Fibroblast of skin of right quadriceps (primary cell): ENCODE measurements at regions not wholly inside any gene's neighbourhood (a gene's known extent, or its start where the extent isn't known, plus 50 kb on each side); places are given as distances from the start of the nearest gene placed in this dataset.
A peak's percentile ranks its signal among the peaks of the same experiment; 100 is the strongest.

Experiments used
- DNase-seq: peaks from one replicate; pipeline ENCODE4 v3.0.0-alpha.2; 2013

DNA sequence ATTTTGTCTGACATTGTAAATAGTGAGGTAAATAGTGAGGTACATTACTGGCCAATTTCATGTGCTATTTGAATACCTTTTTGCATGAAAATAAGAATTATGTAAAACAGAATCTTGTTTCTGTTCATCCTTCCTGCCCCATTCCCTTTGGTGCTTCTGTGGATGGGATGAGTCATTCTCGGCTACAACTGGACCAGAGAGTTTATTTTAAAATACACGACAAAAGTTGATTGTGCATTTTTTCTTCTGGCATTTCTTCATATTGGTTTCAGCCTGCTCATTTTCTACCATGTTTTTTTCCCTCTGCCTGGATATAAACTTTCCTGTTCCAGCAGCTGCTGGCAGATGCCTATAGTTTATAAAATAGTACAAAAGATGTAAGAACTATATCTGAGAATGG, 107.5 kb downstream of the CYSLTR2 start:
- DNase-seq = no peak

DNA sequence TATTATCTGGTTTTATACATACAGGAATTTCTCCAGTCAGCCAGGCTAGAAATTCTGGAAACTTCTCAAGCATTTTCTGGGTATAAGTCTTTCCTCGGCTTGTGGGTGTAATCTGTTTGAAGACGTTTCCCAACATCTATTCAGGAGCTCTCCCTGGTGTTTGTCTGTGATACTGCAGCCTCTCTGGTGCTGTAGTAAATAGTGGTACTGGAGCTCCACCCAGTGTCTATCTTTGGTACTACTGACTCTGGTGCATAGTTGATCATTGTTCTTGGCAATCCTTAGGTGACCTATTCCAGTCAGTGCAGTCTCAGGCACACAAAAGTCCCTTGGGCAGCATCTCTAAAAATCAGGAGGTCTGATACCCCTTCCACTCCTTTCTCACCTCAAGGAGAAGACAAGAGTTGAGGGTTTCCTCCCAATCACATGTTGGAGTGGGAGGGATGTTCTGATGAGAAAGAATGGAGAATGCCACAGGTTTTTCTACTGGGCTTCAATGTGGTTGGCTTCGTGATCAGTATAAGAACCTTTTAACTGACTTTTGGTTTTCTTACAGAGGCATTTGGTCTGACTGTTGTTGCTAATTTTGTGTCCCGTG, 115.5 kb downstream of the CYSLTR2 start:
- peak; percentile 84 for DNase-seq

DNA sequence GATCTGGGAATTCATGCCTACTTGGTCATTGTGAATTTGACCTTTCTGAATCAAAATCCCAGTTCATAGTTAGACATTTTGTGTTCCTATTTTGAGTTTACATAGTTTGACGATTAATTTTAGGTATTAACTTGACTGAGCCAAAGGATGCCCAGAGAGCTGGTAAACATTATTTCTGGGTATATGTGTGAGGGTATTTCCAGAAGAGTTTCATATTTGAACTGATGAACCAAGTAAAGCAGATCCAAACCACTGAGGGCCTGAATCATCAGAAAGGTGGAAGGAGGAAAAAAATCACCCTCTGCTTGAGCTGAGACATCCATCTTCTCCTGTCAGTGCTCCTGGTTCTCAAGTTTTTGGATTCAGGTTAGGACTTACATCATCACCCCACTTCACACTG, 116.6 kb downstream of the CYSLTR2 start:
- no peak for DNase-seq

DNA sequence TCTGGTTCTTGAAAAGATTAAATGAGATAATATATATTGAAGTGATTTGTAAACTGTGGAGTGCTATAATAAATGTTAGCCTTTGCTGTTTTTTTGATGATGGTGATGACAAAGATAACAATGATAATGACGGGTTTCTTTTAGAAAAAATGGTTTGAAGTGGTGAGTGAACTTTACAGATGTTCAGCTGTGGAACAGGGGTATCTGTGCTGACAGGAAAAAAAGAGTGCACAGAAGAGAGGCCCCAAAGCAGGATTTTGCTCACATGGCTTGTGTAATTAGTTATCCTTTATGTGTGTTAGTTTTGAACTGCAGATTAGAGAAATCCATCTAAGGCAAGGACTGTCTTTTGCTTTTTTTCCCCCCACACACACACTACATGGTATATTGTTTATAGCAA, 119.2 kb downstream of the CYSLTR2 start:
- no peak for DNase-seq

DNA sequence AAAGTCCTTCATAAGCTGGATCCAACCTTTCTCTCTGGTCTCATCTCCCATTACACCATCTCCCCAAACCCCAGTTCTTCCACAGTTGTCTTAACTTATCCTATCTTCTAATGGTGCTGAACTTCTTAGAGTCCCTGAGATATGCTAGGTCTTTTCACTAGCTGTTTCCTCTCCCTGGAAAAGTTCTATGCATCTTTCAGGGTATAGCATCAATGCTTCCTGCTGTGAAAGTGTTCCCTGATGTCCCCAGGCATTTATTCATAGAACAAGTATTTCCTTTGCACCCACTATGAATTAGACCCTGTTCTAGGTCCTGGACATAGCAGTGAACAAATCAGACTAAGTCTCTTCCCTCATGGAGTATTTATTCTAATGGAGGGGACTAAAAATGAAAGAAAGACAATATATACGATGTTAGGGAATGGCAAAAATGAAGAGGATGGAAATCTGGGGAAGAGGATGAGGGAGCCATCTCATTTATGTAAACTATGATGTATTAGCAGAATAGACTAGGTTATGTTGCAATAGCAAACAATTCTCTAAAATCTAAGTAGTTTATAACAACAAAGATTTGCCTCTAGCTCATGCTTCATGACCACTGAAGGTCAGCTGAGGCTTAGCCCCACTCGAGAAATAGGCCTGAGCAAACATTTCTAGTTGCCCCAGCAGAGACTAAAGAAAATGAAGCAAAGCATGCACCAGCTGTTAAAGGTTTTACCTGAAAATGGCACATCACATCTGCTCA, 120.0 kb downstream of the CYSLTR2 start:
- DNase-seq = no peak

DNA sequence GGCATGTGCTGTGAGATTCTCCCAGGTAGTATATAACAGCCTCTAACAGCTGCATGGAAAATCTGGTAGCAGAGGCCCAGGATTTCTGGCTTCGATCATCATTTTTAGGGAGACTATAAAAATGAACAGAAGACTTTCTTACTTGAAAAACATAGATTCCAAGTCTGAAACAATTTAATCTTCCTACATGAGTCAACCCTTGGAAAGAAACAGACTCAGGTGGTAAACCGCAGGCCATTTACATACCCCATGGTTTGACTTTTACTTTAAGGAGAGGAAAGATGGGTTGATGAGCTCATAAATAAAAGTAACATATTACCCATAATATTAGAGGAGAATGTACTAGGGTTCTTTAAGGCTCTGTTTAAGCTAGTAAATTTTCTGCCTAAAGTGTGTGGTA, 121.6 kb downstream of the CYSLTR2 start:
- DNase-seq = peak; percentile 83

DNA sequence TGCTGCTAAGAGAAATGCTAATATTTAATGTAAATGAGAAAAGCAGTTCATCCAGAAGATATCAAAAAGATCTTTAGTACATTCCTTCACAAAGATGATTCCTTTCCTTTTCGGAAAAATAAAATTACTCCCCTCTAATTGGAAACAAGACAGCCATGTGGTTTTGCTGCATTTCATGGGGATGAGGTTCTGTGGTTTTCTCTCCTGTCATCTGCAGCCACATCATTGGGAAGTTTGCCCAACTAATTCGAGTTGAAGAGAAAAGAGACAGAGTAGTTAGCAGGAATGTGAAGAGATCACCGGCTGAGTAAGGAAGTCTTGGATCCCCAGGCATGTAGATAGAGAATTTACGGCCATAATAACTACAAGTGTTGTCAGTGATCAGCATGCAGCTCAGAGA, 122.1 kb downstream of the CYSLTR2 start:
- DNase-seq = peak; percentile 100

DNA sequence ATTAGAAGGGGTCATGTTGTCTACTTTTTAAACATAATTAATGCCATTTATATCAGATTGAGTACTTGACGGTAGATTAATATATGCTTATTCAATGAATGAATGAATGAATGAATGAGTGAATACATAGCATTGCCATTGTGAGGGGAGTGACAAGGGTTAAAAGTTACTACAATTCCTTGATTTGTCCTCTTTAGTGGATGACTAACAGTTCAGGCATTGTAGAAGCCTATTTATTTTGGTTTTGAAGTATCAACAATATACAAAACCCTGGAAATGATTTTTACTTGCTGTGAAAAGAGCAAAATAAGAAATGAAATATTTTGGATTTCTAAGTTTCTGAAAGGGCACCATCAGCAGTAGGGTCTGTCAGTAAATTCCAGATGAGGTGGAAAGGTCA, 122.7 kb downstream of the CYSLTR2 start:
- DNase-seq = peak; percentile 27

DNA sequence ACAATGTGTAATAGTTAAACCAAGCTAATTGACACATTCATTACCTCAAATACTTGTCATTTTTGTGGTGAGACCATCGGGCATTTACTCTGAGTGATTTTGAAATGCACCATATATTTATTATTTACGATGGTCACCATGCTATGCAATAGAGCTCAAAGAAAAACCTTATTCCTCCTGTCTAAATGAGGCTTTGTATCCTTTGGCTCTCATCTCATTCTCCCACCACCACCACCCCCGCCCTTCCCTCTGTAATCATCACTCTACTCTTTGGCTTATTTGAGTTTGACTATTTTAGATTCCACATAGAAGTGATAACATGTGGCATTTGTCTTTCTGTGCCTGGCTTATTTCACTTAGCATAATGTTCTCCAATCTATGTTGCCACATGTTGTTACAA, 124.9 kb downstream of the CYSLTR2 start:
- DNase-seq = peak; percentile 84

DNA sequence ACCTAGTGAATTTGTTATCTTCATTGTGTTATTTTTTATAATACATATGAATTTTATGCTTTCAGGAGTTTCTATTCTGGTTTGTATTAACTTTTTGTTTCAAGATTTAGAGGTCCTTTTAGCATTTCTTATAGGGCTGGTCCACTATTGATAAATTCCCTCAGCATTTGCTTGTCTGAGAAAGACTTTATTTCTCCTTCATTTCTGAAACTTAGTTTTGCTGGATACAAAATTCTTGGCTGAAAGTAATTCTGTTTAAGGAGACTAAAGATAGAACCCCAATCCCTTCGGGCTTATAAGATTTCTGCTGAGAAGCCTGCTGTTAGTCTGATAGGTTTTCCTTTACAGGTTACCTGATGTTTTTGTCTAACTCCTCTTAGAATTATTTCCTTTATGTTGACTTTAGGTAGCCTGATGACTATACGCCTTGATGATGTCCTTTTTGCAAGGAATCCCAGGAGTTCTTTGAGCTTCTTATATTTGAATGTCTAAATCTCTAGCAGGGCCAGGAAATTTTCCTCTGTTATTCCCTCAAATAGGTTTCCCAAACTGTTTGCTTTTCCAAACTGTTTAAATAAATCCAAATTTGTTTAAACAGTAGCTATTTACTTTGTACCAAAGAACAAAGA, 127.1 kb downstream of the CYSLTR2 start:
- DNase-seq = no peak

DNA sequence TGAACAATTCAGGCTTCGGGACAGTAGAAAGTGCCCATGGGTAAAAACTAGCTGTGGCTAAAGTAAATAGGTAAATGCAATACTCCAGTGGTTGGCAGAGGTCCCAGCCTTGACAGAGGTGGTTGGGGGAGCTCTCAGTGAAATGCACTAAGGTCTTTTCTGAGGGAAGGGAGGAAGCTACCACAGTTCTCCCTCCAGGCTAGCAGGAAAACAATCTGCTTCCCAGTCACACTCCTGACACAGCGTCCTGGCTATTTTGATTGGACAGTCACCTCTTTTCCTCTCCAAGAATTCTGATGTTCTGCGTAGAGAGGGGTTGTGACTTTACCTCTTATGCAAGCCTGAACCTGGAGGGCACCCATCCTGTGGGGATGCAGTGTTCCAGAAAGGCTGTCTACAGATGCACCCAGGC, 128.7 kb downstream of the CYSLTR2 start:
- DNase-seq = no peak

DNA sequence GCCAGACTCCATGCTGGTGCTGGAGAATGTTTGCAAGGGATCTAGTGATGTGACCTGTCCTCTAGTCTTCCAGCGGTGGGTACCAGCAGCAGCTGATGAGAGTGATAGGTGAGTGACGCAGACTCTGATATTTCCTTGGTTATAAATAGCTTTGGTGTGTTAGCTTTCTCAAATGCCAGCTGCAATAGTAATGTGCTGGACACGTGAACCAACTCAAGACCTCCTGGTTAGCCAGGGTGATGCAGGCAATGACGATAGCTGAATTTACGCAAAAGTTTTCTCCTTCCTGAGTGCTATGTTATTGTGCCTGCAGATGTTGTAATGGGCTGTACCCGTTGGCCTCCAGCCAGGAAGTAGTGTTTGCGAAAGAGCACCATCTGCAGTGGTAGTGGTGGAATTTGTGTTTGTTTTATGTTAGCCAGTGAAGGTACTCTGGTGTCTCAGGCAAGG, 129.5 kb downstream of the CYSLTR2 start:
- peak; percentile 92 for DNase-seq

DNA sequence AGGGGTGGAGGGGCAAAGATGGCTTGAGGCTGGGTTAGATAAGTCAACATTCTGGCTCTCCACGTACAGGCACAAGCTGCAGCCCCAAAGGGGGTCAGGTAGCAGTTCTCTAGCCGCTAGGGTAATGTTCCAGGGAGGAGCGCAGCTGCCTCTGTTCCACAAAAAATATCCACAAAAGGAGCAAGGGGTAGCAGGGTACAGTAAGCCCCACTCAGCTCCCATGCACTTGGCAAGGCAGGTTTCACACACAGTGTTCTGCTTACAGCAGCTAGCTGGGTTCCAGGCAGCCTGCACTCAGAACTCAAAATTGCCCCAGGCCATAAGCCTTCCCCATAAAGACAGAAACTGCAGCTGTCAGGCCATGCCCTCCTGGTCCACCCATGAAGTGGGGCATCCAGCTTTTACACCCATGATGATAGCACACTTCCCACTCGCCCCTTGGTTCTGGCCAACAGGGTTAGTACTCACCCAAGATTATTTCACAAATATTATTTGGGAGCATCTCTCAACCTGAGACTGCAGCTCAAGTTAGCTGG, 130.0 kb downstream of the CYSLTR2 start:
- no peak for DNase-seq

DNA sequence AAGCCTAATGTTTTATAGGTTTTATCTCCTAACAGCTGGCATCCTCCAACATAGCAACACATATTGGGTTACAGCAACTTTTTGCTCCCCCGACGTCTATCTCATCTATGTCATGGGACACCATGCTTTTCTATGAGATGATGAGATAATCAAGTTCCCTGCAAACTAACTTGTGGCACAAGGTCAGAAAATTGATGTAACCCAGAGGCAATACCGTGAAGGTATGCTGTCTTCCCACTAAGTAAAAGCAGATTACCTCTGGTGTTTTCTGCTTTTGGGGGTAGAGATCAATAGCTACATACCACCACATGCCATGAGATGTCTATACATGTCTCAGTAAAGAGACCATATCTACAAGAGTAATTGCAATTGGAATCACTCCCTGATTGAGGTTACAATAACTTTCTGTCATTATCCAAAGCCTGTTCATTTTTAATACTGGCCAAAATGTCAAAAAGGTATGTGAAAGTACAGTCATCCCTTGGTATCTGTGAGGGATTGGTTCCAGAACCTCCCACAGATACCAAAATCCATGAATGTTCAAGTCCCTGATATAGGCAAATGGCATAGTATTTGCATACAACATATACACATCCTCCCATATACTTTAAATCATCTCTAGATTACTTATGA, 131.3 kb downstream of the CYSLTR2 start:
- DNase-seq = no peak

DNA sequence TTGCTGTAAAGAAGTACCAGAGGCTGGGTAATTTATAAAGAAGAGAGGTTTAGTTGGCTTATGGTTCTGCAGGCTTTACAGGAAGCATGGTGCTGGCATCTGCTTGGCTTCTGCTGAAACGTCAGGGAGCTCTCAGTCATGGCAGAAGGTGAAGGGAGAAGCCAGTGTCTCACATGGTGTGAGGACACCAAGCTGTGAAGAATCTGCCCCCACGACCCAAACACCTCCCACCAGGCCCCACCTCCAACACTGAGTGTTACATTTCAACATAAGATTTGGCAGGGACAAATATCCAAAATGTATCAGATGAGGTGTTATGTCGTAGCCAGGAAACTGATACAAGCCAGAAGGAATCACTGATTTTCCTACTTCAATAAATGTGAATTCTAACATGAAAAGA, 136.5 kb downstream of the CYSLTR2 start:
- DNase-seq = no peak

DNA sequence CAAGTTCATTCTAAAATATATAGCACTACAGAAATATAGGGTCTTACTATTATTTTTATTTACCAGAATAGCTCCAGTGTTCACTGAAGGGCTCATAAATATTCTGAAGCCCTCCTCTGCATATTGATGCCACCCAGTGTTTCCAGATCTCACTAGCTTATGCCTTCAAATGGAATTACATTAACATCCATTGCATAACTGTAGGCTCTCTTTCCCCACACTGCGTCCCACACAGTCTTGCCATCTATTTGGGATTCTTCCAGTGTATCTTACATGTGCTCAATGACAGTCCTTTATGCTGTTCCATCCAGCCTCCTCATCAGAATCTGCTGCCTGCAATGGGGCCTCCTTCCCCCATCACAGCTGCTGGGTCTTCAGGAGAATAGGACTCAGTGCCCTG, 137.2 kb downstream of the CYSLTR2 start:
- DNase-seq = no peak

DNA sequence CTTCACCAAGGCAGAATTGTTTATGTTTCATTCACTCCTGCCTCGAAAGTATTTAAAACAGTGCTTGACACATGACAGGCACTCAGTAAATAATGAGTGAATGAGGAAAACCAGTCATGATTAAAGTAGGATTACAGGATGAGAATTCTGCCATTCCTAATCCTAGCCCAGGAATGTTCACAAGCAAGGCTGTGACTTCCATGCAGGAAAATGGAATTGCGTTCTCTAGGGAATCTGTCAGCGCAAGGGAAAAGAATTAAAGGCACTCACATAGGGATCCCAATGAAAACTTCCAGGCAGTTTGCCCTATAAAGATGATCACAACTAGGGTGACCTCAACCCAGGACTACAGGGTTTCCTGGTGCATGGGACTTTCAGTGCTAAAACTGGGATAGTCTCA, 143.4 kb downstream of the CYSLTR2 start:
- no peak for DNase-seq

DNA sequence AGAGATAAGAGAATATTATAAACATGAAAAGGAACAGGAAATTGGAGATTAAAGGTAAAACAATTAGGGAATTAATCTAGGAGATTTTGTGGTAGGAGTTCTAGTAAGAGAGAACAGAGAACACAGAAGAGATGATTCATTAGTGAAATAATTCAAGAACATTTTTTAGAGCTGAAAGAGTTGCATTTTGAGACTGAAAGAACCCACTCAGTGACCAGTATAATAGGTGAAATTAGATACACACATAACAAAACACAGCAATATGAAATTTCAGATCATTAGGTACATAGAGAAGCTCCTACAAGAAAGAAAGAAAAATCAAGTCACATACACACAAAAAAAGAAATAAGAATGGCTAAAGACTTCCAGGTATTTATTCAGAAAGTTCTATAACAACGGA, 144.0 kb downstream of the CYSLTR2 start:
- no peak for DNase-seq

DNA sequence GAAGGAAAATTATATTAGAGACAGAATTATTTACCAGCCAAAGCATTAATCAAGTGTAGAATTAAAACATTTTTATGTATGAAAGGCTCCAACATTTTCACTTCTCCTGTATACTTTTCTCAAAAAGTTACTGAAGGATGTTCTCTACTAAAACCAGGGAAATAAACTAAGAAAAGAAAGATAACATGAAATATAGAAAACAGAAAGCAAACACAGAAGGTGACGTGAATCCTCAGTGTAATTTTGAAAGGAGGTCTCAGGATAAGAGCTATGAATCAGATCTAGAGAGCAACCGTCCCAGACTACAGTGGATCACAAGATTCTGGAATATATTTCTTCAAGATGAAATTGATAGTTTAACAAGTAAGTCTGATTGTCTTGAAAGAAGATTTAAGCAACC, 144.5 kb downstream of the CYSLTR2 start:
- DNase-seq = no peak

DNA sequence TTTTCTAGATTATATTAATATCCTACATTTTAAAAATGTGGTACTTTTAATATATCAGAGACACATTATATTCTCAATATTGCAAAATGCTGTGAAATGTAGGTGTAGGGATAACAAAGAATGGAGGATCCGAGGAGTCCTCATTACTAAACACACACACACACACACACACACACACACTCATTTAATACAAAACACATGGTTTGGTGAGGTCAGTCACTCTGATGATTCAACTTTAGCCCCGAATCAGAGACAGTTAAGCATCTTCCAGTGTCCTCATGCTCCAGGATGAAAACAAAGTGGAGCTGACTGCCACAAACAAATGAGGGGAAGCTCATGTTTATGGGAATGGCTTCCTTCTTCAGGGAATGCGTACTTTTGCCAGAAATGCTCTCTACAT, 147.5 kb downstream of the CYSLTR2 start:
- peak; percentile 85 for DNase-seq

DNA sequence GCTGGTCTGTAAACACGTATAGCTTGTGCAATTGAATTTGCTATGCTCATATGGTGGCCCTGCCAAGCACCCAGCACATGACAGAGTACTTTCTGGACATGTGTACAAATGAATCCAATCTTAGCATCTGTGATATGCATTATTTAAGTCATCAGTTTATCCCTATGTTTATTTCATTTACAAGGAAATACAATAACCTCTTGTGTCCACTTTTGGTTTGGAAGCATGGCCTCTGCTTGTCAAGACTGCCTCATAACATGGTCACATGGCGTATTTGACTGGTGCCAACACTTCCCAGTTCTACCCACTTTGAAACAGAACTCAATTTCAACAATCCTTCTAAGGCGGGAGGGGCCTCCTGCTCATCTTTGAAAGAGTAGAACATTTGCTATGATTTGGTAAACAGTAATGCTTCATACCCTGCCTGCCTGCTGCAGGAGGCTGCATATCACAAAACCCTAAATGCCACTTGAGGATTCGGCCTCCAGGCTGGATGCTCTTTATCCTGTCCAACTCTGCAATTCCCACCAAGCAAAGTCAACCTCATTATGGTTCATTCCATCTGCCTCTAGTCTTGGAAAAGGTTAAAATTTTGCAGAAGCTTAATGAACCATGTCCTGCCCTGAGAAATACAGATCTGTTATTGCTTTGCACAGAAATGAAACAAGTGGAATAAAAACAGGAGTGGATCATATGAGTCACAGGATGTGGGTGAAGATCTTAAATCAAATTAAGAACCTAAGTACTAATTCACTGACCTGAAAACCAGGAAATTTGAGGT, 151.3 kb downstream of the CYSLTR2 start:
- DNase-seq = peak; percentile 28

DNA sequence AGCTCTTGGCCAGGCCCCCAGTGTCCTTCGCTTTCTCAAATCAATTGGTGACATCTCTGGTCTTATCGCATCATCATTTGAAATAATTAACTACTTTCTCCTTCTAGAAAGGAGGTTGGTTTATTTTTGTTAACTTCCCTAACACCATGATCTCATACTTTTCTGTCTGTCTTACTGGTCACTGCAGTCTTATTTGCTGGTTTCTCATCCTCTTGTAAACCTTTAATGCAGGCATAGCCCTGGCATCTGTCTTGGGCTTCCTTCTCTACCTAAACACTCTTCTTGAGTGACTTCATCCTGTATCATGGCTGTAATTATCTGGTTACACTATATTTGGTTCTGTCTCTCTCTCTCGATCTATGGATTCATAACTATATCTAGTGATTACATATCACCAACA, 152.8 kb downstream of the CYSLTR2 start:
- DNase-seq = no peak

DNA sequence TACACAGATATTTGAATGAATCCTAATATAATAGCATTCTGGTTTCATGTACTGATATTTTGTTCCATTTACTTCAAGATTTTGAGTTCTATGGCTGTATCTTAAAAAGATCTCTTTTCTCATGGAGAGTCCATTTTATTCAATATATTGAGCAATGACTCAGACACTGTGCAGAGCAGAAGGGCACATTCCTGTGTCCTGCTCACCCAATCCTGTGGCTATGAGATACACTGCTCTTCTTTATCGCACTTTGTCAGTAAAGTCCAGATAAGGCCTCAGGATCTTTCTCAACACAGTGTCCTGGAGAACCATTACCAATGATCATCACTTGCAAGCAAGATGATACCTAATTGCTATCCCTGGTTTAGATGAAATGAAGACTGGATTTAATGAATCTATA, 155.0 kb downstream of the CYSLTR2 start:
- peak; percentile 20 for DNase-seq
